GM12865 (cell line): ENCODE measurements at regions not wholly inside any gene's neighbourhood (a gene's known extent, or its start where the extent isn't known, plus 50 kb on each side); places are given as distances from the start of the nearest gene placed in this dataset.

Experiments used
- DNase-seq: peaks from one replicate; pipeline ENCODE4 v3.0.0; 2010; ENCODE audit warnings: low read depth
- H3K4me3 ChIP-seq: 2 replicates; pipeline ENCODE4 v1.5.1; 2011; ENCODE audit warnings: mild to moderate bottlenecking, low read depth, low read length, control low read depth
- TF ChIP-seq, protein P1 (sequence below): IDR thresholded peaks from 2 replicates; pipeline ENCODE4 v1.5.1; 2011; ENCODE audit warnings: low read length, control low read depth, low read depth, inconsistent platforms; ENCODE audit not compliant: insufficient read depth; ENCODE audit errors: missing control alignments

DNA sequence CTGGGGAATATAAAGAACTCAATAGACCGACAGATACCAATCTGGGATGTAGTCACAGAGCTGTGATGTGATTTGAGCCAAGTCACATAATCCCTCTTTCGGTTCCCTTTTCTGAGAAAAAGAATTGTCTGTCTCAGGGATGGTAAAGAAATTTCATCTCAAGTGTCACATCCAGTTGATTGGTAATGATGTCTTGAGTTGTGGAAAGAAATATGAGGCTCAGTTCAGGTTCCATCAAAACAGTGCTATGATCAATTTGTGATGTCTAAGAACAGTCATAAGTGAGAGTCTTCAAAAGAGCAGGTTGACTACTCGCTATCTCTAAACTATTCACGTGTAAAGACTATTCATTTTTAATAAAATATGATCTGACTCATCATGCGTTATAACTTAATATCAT lies 223.3 kb downstream of the METTL4 start:
- TF ChIP-seq, protein P1, sequence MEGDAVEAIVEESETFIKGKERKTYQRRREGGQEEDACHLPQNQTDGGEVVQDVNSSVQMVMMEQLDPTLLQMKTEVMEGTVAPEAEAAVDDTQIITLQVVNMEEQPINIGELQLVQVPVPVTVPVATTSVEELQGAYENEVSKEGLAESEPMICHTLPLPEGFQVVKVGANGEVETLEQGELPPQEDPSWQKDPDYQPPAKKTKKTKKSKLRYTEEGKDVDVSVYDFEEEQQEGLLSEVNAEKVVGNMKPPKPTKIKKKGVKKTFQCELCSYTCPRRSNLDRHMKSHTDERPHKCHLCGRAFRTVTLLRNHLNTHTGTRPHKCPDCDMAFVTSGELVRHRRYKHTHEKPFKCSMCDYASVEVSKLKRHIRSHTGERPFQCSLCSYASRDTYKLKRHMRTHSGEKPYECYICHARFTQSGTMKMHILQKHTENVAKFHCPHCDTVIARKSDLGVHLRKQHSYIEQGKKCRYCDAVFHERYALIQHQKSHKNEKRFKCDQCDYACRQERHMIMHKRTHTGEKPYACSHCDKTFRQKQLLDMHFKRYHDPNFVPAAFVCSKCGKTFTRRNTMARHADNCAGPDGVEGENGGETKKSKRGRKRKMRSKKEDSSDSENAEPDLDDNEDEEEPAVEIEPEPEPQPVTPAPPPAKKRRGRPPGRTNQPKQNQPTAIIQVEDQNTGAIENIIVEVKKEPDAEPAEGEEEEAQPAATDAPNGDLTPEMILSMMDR: no peak
- DNase-seq: no peak
- H3K4me3 ChIP-seq: no peak overlapping the region

DNA sequence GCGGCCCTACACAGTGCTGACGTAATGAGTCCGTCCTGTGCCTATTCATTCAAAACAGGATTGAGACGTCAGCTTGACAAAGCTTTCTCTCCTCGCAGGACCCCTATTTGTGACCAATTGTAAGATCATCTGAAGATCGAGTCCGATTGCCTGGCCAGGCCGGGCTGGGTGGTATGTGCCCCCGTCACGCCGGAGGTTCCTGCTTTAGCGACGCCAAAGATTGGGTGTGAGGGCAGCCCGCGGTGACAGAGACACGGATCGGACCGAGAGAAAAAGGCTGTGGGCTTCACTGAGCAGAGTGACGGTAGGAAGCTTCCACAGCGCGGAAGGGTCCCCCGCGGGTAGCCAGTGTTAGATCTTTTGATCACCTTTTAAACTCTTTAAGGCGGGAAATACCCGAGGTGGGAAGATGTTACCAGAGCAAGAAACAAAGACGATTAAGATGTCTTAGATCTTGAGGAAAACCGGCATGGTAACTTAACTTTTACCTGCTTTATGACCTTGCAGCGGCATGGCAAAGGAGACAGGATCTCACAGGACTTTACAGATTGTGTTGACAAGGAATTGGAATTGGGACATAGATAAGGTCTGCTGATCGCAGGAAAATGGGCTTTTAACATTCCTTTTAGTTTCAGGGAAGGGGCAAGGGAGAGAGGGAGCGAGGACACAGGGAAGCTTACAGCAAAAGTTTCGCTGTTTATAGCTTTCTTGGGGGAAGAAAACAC lies 220.0 kb downstream of the METTL4 start:
- no peak for DNase-seq
- H3K4me3 ChIP-seq: no peak overlapping the region
- TF ChIP-seq, protein P1: no peak

DNA sequence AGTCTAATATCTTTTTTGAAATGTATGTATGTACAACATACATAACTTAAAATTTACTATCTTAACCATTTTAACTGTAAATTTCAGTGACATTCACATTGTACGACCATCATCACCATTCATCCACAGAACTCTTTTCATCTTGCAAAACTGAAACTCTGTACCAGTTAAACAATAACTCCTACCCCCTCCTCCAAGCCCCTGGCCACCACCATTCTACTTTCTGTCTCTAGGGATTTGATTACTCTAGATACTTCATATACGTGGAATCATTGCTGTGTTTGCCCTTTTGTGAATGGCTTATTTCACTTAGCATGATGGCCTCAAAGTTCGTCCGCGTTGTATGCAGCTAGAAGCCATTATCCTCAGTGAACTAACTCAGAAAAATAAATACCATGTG lies 217.0 kb downstream of the METTL4 start:
- TF ChIP-seq, protein P1: no peak
- DNase-seq: no peak
- no peak overlapping the region for H3K4me3 ChIP-seq

DNA sequence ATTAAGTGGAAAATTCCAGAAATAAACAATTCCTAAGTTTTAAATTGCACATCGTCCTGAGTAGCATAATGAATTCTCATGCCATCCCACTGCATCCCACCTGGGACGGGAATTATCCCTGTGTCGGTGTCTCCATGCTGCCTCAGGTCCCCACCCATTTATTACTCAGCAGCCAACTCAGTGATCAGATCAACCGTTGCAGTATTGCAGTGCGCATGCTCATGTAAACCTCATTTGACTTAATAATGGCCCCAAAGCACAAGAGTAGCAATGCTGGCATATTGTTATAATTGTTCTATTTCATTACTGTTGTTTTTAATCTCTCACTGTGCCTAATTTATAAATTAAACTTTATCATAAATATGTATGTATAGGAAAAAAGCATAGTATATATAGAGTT lies 214.4 kb downstream of the METTL4 start:
- TF ChIP-seq, protein P1: no peak
- no peak for DNase-seq
- no peak overlapping the region for H3K4me3 ChIP-seq

DNA sequence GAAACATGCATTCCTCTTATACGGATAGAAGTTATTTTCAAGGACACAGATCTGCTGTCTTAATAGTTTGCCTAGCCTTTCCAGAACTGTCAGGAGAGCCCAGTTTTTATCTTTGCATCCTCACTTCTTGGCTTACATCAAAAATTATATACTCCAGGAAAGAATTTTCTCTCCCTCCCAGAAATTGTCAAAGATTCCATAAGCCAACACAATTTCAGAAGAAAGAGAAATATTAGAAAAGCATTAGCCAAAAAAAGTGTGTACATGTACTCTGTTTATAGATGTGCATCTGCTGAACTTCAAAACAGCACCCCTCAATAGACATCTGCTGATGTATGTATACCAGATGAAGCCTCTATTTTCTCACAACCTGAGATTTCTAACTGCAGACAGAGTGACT lies 210.4 kb downstream of the METTL4 start:
- H3K4me3 ChIP-seq: no peak overlapping the region
- TF ChIP-seq, protein P1: no peak
- no peak for DNase-seq

DNA sequence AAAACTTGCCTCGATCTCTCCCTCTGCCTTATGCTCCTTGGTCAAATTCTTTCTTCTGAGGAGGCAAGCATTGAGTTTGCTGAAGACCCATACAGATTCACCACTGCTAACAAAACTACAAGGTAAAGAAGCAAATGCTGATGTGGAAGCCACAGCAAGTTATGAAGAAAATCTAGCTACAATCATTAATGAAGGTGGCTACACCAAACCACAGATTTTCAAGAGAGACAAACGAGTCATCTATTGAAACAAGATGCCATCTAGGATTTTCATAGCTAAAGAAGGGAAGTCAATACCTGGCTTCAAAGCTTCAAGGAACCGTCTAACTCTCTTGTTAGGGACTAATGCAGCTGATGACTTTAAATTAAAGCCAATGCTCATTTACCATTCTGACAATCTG lies 203.2 kb downstream of the METTL4 start:
- DNase-seq: no peak
- no peak overlapping the region for H3K4me3 ChIP-seq
- TF ChIP-seq, protein P1: no peak

DNA sequence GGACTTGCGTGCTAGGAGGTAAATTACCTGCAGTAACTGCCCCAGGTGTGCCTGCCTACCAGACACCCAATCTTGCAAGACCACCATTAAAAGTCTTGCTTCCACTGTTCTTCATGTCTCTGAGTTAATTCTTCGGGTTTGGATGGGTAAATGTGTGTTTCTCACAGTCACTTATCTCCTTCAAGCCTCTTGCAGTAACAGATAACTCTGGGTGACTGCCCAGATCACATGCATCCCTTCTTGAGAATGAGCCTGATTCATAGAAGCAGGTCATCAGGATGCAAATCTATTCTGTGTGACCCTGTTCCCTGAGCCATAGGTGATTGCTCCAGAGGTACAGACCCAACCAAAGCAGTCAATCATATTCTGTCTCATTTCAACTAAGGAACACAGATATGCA lies 194.6 kb downstream of the METTL4 start:
- no peak overlapping the region for H3K4me3 ChIP-seq
- no peak for DNase-seq
- TF ChIP-seq, protein P1: no peak
